ENCODE measurements at regions not wholly inside any gene's neighbourhood (a gene's known extent, or its start where the extent isn't known, plus 50 kb on each side); places are given as distances from the start of the nearest gene placed in this dataset.

GRCh38 chrX:140918398-140919038 lies 83.9 kb upstream of the SPANXB1 start:
- TF ChIP-seq CTCF (conservative IDR thresholded peaks at IDR 0.05; ENCODE audit: low read depth, low read length) (peak; percentile 92), MAFK (IDR thresholded peaks at IDR 0.05; ENCODE audit: low read depth, low read length) (no peak), POLR2A (IDR thresholded peaks at IDR 0.05; ENCODE audit: low read depth, low read length) (no peak), USF2 (IDR thresholded peaks at IDR 0.05; ENCODE audit: low read depth, low read length) (no peak), MAZ (IDR thresholded peaks at IDR 0.05; ENCODE audit: borderline replicate concordance, low read depth, low read length) (no peak), FOS (IDR thresholded peaks at IDR 0.05; ENCODE audit: low read depth, low read length) (no peak), RFX5 (IDR thresholded peaks at IDR 0.05; ENCODE audit: low read depth, low read length) (no peak), RCOR1 (IDR thresholded peaks at IDR 0.05; ENCODE audit: insufficient replicate concordance, low read length) (no peak), ELK1 (IDR thresholded peaks at IDR 0.05; ENCODE audit: borderline replicate concordance, low read depth, low read length) (no peak), MXI1 (IDR thresholded peaks at IDR 0.05; ENCODE audit: borderline replicate concordance, low read depth, low read length) (no peak), CEBPB (IDR thresholded peaks at IDR 0.05; ENCODE audit: low read depth, low read length) (no peak), SMC3 (IDR thresholded peaks at IDR 0.05; ENCODE audit: low read depth, low read length) (peak; percentile 49)

All from IMR-90 (cell line).